Parathyroid adenoma (tissue), 2 donors: ENCODE measurements at regions not wholly inside any gene's neighbourhood (a gene's known extent, or its start where the extent isn't known, plus 50 kb on each side); places are given as distances from the start of the nearest gene placed in this dataset.

ENCODE experiments used
- H2AFZ ChIP-seq: fragments of 300-600 bp; sonication (generic); one replicate; pipeline ENCODE4 v1.7.0; 2017; ENCODE audit warnings: antibody characterized with exemption, mild to moderate bottlenecking
- H3K27ac ChIP-seq: fragments of 300-600 bp; sonication (generic); one replicate; pipeline ENCODE4 v1.7.0; 2017
- H3K27me3 ChIP-seq: fragments of 300-600 bp; sonication (generic); one replicate; pipeline ENCODE4 v1.7.0; 2017; ENCODE audit warnings: low read length; ENCODE audit not compliant: control insufficient read depth, insufficient read depth
- H3K36me3 ChIP-seq: fragments of 300-600 bp; sonication (generic); one replicate; pipeline ENCODE4 v1.7.0; 2017; ENCODE audit warnings: low read length; ENCODE audit not compliant: control insufficient read depth, insufficient read depth
- H3K4me1 ChIP-seq: fragments of 300-600 bp; sonication (generic); one replicate; pipeline ENCODE4 v1.7.0; 2017; ENCODE audit warnings: control low read depth
- H3K4me2 ChIP-seq: fragments of 300-600 bp; sonication (generic); one replicate; pipeline ENCODE4 v1.7.0; 2017; ENCODE audit warnings: low read length
- H3K4me3 ChIP-seq: fragments of 300-600 bp; sonication (generic); one replicate; pipeline ENCODE4 v1.7.0; 2017; ENCODE audit warnings: low read depth, low read length
- H3K79me2 ChIP-seq: fragments of 300-600 bp; sonication (generic); one replicate; pipeline ENCODE4 v1.7.0; 2017; ENCODE audit warnings: control low read depth
- H3K9ac ChIP-seq: fragments of 300-600 bp; sonication (generic); one replicate; pipeline ENCODE4 v1.7.0; 2017; ENCODE audit warnings: mild to moderate bottlenecking
- H3K9me3 ChIP-seq: fragments of 300-600 bp; sonication (generic); one replicate; pipeline ENCODE4 v1.7.0; 2017; ENCODE audit warnings: low read length; ENCODE audit not compliant: control insufficient read depth
- TF ChIP-seq, protein P1 (sequence below): fragments of 300-600 bp; sonication (generic); IDR thresholded peaks from one replicate; pipeline ENCODE4 v1.7.0; 2017; ENCODE audit warnings: antibody characterized with exemption, mild to moderate bottlenecking
- donor health status: primary hyperparathyroidism.

DNA sequence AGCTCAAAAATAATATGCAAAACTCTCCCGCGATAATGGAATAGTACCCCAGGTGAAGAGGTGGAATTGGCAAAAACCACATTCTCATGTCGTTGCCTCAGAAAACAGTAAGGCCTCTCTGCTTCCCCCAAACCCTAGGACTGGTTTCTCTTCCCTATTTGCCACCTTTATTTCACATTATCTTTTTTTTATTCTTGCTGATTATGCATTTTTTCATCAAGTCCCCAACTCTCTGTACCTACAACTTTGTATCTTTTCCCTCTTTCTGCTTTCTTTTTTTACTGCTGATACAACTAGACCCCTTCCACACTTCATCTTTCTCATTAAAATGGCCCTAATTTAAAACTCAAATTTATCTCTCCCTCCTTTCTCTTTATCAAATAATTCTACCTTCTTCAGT is 1472.2 kb downstream of the SUCLG1 start:
- no peak overlapping the region for H3K27ac ChIP-seq
- no peak overlapping the region for H3K4me3 ChIP-seq
- TF ChIP-seq, protein P1, sequence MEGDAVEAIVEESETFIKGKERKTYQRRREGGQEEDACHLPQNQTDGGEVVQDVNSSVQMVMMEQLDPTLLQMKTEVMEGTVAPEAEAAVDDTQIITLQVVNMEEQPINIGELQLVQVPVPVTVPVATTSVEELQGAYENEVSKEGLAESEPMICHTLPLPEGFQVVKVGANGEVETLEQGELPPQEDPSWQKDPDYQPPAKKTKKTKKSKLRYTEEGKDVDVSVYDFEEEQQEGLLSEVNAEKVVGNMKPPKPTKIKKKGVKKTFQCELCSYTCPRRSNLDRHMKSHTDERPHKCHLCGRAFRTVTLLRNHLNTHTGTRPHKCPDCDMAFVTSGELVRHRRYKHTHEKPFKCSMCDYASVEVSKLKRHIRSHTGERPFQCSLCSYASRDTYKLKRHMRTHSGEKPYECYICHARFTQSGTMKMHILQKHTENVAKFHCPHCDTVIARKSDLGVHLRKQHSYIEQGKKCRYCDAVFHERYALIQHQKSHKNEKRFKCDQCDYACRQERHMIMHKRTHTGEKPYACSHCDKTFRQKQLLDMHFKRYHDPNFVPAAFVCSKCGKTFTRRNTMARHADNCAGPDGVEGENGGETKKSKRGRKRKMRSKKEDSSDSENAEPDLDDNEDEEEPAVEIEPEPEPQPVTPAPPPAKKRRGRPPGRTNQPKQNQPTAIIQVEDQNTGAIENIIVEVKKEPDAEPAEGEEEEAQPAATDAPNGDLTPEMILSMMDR = no peak
- no peak overlapping the region for H2AFZ ChIP-seq
- H3K9me3 ChIP-seq = no peaks in the 10 kb centered on the region
- H3K27me3 ChIP-seq = no peaks in the 10 kb centered on the region
- H3K36me3 ChIP-seq = no peaks in the 10 kb centered on the region
- no peak overlapping the region for H3K9ac ChIP-seq
- H3K4me2 ChIP-seq = no peak overlapping the region
- H3K4me1 ChIP-seq = no peaks in the 10 kb centered on the region
- no peaks in the 10 kb centered on the region for H3K79me2 ChIP-seq

DNA sequence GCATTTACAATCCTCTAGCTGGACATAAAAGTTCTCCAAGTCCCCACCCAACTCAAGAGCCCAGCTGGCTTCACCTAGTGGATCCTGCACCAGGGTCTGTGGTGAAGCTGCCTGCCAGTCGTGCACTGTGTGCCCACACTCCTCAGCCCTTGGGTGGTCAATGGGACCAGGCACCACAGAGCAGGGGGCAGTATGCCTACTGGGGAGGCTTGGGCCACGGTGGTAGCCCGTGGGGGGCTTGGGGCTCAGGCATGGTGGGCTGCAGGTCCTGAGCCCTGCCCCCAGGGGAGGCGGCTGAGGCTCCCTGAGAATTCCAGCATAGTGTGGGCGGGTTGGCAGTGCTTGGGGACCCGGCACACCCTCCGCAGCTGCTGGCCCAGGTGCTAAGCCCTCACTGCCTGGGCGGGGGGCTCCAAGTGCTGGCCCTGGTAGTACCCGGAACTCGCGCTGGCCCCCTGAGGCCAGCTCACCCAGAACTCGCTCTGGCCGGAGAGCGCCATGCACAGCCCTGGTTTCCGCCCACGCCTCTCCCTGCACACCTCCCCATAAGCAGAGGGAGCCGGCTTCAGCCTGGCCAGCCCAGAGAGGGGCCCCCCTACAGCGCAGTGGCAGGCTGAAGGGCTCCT is 1473.4 kb downstream of the SUCLG1 start:
- Histone ChIP-seq H3K27me3 (no peaks in the 10 kb centered on the region), H3K9me3 (no peaks in the 10 kb centered on the region), H2AFZ (no peak overlapping the region), H3K4me3 (no peak overlapping the region), H3K36me3 (no peaks in the 10 kb centered on the region), H3K9ac (no peak overlapping the region), H3K4me2 (no peak overlapping the region), H3K4me1 (no peaks in the 10 kb centered on the region), H3K79me2 (no peaks in the 10 kb centered on the region), H3K27ac (no peak overlapping the region)
- TF ChIP-seq, protein P1 = no peak

DNA sequence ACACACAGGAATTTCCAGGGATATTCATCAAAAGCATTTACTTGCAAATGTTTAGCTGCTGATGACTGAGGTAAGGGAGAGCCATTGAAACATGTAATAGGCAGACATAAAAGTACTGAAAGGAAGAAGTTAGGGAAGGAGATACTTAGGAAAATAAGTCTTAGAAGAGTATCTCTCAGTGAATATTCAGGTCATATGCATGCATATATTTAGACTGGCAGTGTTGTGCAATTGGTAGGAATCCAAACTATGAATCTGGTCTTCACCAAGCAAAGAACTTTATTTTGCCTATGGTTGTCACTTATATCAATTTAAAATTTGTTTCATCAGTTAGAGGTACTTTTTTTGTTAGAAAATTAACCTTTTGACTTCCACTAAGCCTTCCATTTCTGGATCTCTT is 1490.7 kb downstream of the SUCLG1 start:
- no peak overlapping the region for H3K4me3 ChIP-seq

DNA sequence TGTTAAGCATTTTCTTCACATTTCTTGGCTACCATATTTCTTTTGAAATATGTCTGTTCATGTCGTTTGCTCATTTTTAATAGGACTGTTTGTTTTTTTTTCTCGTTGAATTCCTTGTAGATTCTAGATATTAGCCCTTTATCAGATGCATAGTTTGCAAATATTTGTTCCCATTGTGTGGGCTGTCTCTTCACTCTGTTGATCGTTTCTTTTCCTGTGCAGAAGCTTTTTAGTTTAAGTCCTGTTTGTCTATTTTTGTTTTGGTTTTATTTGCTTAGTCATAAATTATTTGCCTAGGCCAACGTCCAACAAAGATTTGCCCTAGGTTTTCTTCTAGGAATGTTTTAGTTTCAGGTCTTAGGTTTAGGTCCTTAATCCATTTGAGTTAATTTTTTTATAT is 1494.7 kb downstream of the SUCLG1 start:
- Histone ChIP-seq H3K27me3 (no peaks in the 10 kb centered on the region), H3K27ac (no peak overlapping the region), H3K36me3 (no peaks in the 10 kb centered on the region), H3K79me2 (no peaks in the 10 kb centered on the region), H3K4me1 (no peaks in the 10 kb centered on the region), H3K9me3 (no peaks in the 10 kb centered on the region), H3K9ac (no peak overlapping the region), H3K4me2 (no peak overlapping the region), H2AFZ (no peak overlapping the region), H3K4me3 (no peak overlapping the region)
- TF ChIP-seq, protein P1 = no peak

More for the DNA sequence above, 1490.7 kb downstream of the SUCLG1 start:
- Histone ChIP-seq H2AFZ (no peak overlapping the region), H3K27ac (no peak overlapping the region), H3K4me2 (no peak overlapping the region), H3K36me3 (no peaks in the 10 kb centered on the region), H3K9me3 (no peaks in the 10 kb centered on the region), H3K9ac (no peak overlapping the region), H3K4me1 (no peaks in the 10 kb centered on the region), H3K79me2 (no peaks in the 10 kb centered on the region), H3K27me3 (no peaks in the 10 kb centered on the region)
- TF ChIP-seq, protein P1 = no peak

DNA sequence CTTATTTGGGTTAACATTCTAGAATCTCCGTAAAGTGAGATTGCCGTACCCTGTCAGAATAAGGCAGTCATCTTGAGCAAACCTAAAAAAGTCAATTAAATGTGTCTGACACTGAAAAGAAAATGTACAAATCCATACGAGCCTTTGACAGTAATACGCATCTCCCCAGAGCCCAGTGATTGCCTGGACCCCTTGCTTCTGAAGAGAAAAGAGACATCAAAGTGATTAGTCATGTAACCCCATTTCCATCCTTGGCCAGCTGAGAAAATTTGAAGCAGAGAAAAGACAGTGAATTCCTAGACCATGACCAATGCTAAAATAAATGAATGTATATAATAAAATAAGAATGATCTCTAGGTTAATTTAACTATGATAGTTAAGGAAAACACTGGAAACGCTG is 1499.4 kb downstream of the SUCLG1 start:
- Histone ChIP-seq H2AFZ (no peak overlapping the region), H3K9me3 (no peaks in the 10 kb centered on the region), H3K9ac (no peak overlapping the region), H3K27ac (no peak overlapping the region), H3K4me3 (no peak overlapping the region), H3K36me3 (no peaks in the 10 kb centered on the region), H3K27me3 (no peaks in the 10 kb centered on the region), H3K4me2 (no peak overlapping the region), H3K79me2 (no peaks in the 10 kb centered on the region), H3K4me1 (no peaks in the 10 kb centered on the region)
- TF ChIP-seq, protein P1 = no peak
